ENCODE measurements at regions not wholly inside any gene's neighbourhood (a gene's known extent, or its start where the extent isn't known, plus 50 kb on each side); places are given as distances from the start of the nearest gene placed in this dataset.

DNA sequence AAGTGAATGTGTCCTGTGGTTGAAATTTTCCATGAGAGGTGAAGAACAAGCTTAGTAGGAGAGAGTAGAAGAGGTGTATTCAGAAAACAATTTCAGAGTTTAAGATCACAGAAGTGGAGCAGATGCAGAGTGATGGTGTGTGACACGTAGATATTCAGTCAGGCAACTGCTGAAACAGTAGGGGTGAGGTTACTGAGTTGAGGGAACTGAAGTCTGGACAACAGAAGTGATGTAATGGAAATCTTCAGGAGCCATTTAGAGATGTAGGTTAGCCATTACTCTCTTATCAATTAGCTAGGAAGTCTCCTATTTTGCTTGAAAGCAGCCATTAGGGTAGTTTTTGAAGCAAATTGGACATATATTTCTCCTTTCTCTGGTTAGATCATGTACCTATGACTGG, 584.4 kb downstream of the PKHD1 start:
- no peak for ATAC-seq
- H3K36me3 ChIP-seq = no peaks in the 10 kb centered on the region
- H3K4me1 ChIP-seq = no peaks in the 10 kb centered on the region
- TF ChIP-seq, protein P1, sequence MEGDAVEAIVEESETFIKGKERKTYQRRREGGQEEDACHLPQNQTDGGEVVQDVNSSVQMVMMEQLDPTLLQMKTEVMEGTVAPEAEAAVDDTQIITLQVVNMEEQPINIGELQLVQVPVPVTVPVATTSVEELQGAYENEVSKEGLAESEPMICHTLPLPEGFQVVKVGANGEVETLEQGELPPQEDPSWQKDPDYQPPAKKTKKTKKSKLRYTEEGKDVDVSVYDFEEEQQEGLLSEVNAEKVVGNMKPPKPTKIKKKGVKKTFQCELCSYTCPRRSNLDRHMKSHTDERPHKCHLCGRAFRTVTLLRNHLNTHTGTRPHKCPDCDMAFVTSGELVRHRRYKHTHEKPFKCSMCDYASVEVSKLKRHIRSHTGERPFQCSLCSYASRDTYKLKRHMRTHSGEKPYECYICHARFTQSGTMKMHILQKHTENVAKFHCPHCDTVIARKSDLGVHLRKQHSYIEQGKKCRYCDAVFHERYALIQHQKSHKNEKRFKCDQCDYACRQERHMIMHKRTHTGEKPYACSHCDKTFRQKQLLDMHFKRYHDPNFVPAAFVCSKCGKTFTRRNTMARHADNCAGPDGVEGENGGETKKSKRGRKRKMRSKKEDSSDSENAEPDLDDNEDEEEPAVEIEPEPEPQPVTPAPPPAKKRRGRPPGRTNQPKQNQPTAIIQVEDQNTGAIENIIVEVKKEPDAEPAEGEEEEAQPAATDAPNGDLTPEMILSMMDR (IDR thresholded peaks at IDR 0.05) = no peak
- TF ChIP-seq POLR2A (IDR thresholded peaks at IDR 0.05) = no peak
- no peak for DNase-seq
- H3K9me3 ChIP-seq = peaks cover 0 to 9% (median 0%) of the 10 kb centered on the region in 12 donors
- H3K4me3 ChIP-seq = no peak overlapping the region
- no peaks in the 10 kb centered on the region for H3K27me3 ChIP-seq
- intact Hi-C loops (cut with DNase I) = no loop called here
- whole genome bisulfite sequencing, 4 donors = 13 to 45% (median 25%) methylated on average over 1 of the region's 1 CpG
- H3K27ac ChIP-seq = no peak overlapping the region

DNA sequence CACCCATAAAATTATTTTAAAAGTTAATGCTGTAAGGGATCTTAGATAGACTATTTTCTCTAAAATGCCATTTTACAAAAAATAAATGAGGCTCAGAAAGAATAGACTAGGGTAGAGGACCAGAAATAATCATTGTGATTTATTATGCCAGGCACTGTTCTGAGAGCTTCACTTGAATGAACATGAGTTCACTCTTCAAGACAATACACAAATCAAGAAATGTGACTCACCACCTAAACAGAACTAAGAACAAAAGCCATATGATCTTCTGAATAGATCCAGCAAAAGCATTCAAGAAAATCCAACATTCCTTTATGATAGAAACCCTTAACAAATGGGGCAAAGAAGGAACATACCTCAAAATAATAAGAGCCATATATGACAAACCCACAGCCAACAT, 582.0 kb downstream of the PKHD1 start:
- ATAC-seq (no peak), DNase-seq (no peak)
- Histone ChIP-seq H3K27ac (no peak overlapping the region), H3K4me3 (no peak overlapping the region), H3K27me3 (no peaks in the 10 kb centered on the region), H3K9me3 (peaks cover 0 to 9% (median 0%) of the 10 kb centered on the region in 12 donors), H3K4me1 (no peaks in the 10 kb centered on the region), H3K36me3 (no peaks in the 10 kb centered on the region)
- TF ChIP-seq POLR2A (IDR thresholded peaks at IDR 0.05) = no peak
- TF ChIP-seq, protein P1 (IDR thresholded peaks at IDR 0.05) = no peak
- intact Hi-C loops (cut with DNase I) = no loop called here

DNA sequence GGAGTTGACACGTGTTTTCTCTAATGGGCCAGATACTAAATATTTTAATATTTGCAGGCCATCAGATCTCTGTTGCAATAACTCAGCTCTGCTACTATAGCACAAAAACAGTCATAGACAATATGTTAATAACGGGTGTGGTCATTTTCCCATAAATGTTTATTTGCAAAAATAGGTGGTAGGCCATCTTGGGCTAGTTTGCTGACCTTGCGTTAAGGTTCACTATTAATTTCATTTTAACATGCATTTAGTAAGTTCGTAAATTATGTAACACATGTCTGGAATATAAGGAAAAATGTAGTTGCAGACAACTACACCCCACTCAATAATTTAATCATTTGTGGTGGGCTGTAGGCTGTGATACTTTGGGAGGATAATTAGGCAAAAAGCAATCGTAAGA, 577.8 kb downstream of the PKHD1 start:
- TF ChIP-seq, protein P1 (IDR thresholded peaks at IDR 0.05) = no peak
- no peak for TF ChIP-seq POLR2A (IDR thresholded peaks at IDR 0.05)
- ATAC-seq = no peak
- no peak overlapping the region for H3K4me3 ChIP-seq
- intact Hi-C loops (cut with DNase I) = no loop called here
- peaks cover 0 to 9% (median 0%) of the 10 kb centered on the region in 12 donors for H3K9me3 ChIP-seq
- 84 to 89% (median 87%) methylated on average over 5 of the region's 5 CpGs for WGBS, 4 donors
- no peaks in the 10 kb centered on the region for H3K4me1 ChIP-seq
- no peaks in the 10 kb centered on the region for H3K27me3 ChIP-seq
- no peak overlapping the region for H3K27ac ChIP-seq
- H3K36me3 ChIP-seq = no peaks in the 10 kb centered on the region
- no peak for DNase-seq

DNA sequence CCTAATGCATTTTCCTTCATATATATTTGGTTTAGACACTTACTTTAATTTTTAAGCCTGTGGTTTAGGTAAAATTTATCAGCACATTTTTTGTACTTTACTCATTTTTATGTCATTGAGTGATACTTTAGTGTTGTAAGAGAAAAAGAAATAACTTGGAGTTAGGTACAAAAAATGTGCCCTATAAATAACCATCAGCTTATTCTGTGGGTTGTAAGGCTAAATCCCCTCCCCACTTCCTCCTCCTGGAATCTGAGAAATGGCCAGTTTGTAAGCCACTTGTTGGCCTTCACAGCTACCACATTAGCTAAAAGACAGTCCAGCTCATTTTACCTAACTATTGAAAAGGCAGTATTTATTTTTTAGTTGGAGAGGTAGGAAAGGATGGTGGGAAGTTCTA, 576.3 kb downstream of the PKHD1 start:
- Histone ChIP-seq H3K4me3 (no peak overlapping the region), H3K27ac (no peak overlapping the region), H3K36me3 (no peaks in the 10 kb centered on the region), H3K9me3 (peaks cover 0 to 9% (median 0%) of the 10 kb centered on the region in 12 donors), H3K4me1 (no peaks in the 10 kb centered on the region), H3K27me3 (no peaks in the 10 kb centered on the region)
- TF ChIP-seq POLR2A (IDR thresholded peaks at IDR 0.05) = no peak
- TF ChIP-seq, protein P1 (IDR thresholded peaks at IDR 0.05) = no peak
- no peak for DNase-seq
- no peak for ATAC-seq
- intact Hi-C loops (cut with DNase I) = no loop called here

Measured in heart left ventricle (tissue), 16 donors.